Panc1 (cell line): ENCODE measurements at regions not wholly inside any gene's neighbourhood (a gene's known extent, or its start where the extent isn't known, plus 50 kb on each side); places are given as distances from the start of the nearest gene placed in this dataset.

Experiments
- ATAC-seq: fragments of 200-7000 bp; cut with Tn5 transposase; 2 replicates; pipeline ENCODE4 v1.9.1; 2020; ENCODE audit warnings: mild to moderate bottlenecking, moderate library complexity
- BruUV-seq: library from RNA; stranded (reverse); fragments of 400-500 nt; replicated peaks from 2 replicates; lab custom pipeline; 2021; lab: Mats Ljungman, UMichigan
- CTCF ChIA-PET: fragments of 300-600 bp; sonication (Branson Sonifier 250); formaldehyde crosslinking; loops from one replicate; lab custom pipeline; 2022; ENCODE audit warnings: antibody characterized with exemption; lab: Charles Lee
- POLR2A ChIA-PET: fragments of 300-600 bp; sonication (Branson Sonifier 250); formaldehyde crosslinking; loops from one replicate; lab custom pipeline; 2022; ENCODE audit warnings: antibody characterized with exemption; lab: Charles Lee
- DNase-seq: peaks from one replicate; pipeline ENCODE4 v3.0.0-alpha.2; 2010; ENCODE audit warnings: low read depth, low spot score
- H3K27ac ChIP-seq: 2 replicates; pipeline ENCODE4 v1.5.1; 2011; ENCODE audit warnings: mild to moderate bottlenecking, low read length, inconsistent platforms
- H3K27me3 ChIP-seq: fragments of 200-500 bp; sonication (Bioruptor generic); 2 replicates; pipeline ENCODE4 v1.6.0; 2014; ENCODE audit warnings: low read length, inconsistent platforms; ENCODE audit not compliant: control insufficient read depth, insufficient read depth
- H3K36me3 ChIP-seq: fragments of 200-500 bp; sonication (Bioruptor generic); 2 replicates; pipeline ENCODE4 v1.5.1; 2014; ENCODE audit warnings: inconsistent platforms, mild to moderate bottlenecking, low read length, moderate library complexity; ENCODE audit not compliant: control insufficient read depth, insufficient read depth
- H3K4me1 ChIP-seq: 2 replicates; pipeline ENCODE4 v1.5.1; 2011; ENCODE audit warnings: inconsistent platforms, mild to moderate bottlenecking, low read length, moderate library complexity; ENCODE audit not compliant: control insufficient read depth, insufficient read depth
- H3K4me3 ChIP-seq, 2 experiments: 2 replicates each; pipeline ENCODE4 v1.5.1; 2011 to 2012; ENCODE audit warnings: low read depth in 2 of 2, low read length in 2 of 2, mild to moderate bottlenecking in 2 of 2, inconsistent platforms in 1 of 2, moderate library complexity in 1 of 2
- H3K9me3 ChIP-seq: fragments of 200-500 bp; sonication (Bioruptor generic); 2 replicates; pipeline ENCODE4 v1.5.1; 2014; ENCODE audit warnings: low read depth, mild to moderate bottlenecking, inconsistent platforms, low read length, moderate library complexity; ENCODE audit not compliant: control insufficient read depth, insufficient read depth
- POLR2AphosphoS5 ChIP-seq: IDR thresholded peaks from 2 replicates; pipeline ENCODE4 v1.6.1; 2012; ENCODE audit warnings: mild to moderate bottlenecking, low read depth, low read length, moderate library complexity
- SIN3A ChIP-seq: IDR thresholded peaks from 2 replicates; pipeline ENCODE4 v1.6.1; 2012; ENCODE audit warnings: low read depth, mild to moderate bottlenecking, low read length, moderate library complexity, borderline replicate concordance; ENCODE audit not compliant: insufficient read depth
- TCF7L2 ChIP-seq: IDR thresholded peaks from 2 replicates; pipeline ENCODE4 v1.6.1; 2011; ENCODE audit warnings: mild to moderate bottlenecking, low read depth, low read length, inconsistent platforms
- in situ Hi-C: cut with HindIII; loops from 2 replicates; pipeline ENCODE4 v1.10.0; 2016; ENCODE audit warnings: low sequenced_read_pairs, low pct_unique_long_range_greater_than_20kb
- intact Hi-C: fragments of 100-400 bp; cut with micrococcal nuclease; formaldehyde crosslinking; loops from one replicate; pipeline ENCODE4 v1.10.0; 2022; ENCODE audit not compliant: unreplicated experiment
- TF ChIP-seq, protein P1 (sequence below): fragments of 450-650 bp; IDR thresholded peaks from 2 replicates; pipeline ENCODE4 v1.5.1; 2017; ENCODE audit warnings: mild to moderate bottlenecking
- TF ChIP-seq, protein P2 (sequence below), 2 experiments: IDR thresholded peaks; 2 replicates each; pipeline ENCODE4 v1.6.1; 2011 to 2012; ENCODE audit warnings: low read depth in 2 of 2, control low read depth in 1 of 2, low read length in 1 of 2, mild to moderate bottlenecking in 1 of 2, moderate library complexity in 1 of 2; ENCODE audit not compliant: insufficient read depth in 1 of 2

DNA sequence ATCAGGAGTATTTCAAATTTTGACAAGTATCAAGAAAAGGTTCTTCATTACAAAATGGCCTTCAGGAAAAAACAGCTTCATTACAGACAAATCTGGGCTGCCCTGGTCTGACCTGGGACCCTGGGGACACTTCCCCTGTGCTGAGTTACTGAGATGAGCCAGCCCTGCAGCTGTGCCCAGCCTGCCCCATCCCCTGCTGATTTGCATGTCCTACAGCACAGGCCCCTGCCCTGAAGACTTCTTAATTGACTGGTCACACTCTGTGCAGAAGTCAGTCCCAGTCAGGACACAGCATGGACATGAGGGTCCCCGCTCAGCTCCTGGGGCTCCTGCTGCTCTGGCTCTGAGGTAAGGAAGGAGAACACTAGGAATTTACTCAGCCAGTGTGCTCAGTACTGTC, 235.1 kb downstream of the ANKRD36B start:
- TF ChIP-seq TCF7L2 (no peak), SIN3A (no peak), POLR2AphosphoS5 (no peak)
- TF ChIP-seq, protein P1, sequence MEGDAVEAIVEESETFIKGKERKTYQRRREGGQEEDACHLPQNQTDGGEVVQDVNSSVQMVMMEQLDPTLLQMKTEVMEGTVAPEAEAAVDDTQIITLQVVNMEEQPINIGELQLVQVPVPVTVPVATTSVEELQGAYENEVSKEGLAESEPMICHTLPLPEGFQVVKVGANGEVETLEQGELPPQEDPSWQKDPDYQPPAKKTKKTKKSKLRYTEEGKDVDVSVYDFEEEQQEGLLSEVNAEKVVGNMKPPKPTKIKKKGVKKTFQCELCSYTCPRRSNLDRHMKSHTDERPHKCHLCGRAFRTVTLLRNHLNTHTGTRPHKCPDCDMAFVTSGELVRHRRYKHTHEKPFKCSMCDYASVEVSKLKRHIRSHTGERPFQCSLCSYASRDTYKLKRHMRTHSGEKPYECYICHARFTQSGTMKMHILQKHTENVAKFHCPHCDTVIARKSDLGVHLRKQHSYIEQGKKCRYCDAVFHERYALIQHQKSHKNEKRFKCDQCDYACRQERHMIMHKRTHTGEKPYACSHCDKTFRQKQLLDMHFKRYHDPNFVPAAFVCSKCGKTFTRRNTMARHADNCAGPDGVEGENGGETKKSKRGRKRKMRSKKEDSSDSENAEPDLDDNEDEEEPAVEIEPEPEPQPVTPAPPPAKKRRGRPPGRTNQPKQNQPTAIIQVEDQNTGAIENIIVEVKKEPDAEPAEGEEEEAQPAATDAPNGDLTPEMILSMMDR, result no peak
- TF ChIP-seq, protein P2, sequence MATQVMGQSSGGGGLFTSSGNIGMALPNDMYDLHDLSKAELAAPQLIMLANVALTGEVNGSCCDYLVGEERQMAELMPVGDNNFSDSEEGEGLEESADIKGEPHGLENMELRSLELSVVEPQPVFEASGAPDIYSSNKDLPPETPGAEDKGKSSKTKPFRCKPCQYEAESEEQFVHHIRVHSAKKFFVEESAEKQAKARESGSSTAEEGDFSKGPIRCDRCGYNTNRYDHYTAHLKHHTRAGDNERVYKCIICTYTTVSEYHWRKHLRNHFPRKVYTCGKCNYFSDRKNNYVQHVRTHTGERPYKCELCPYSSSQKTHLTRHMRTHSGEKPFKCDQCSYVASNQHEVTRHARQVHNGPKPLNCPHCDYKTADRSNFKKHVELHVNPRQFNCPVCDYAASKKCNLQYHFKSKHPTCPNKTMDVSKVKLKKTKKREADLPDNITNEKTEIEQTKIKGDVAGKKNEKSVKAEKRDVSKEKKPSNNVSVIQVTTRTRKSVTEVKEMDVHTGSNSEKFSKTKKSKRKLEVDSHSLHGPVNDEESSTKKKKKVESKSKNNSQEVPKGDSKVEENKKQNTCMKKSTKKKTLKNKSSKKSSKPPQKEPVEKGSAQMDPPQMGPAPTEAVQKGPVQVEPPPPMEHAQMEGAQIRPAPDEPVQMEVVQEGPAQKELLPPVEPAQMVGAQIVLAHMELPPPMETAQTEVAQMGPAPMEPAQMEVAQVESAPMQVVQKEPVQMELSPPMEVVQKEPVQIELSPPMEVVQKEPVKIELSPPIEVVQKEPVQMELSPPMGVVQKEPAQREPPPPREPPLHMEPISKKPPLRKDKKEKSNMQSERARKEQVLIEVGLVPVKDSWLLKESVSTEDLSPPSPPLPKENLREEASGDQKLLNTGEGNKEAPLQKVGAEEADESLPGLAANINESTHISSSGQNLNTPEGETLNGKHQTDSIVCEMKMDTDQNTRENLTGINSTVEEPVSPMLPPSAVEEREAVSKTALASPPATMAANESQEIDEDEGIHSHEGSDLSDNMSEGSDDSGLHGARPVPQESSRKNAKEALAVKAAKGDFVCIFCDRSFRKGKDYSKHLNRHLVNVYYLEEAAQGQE (IDR thresholded peaks at IDR 0.05; ENCODE audit: insufficient read depth in 1 of 2, low read depth in 2 of 2, low read length in 1 of 2), result no peak
- ATAC-seq, result no peak
- no peak for DNase-seq
- H3K36me3 ChIP-seq, result no peaks in the 10 kb centered on the region
- ChIA-PET POLR2A (no interaction called here), CTCF (no interaction called here)
- in situ Hi-C loops, result no loop called here
- no peaks in the 10 kb centered on the region for H3K9me3 ChIP-seq
- BruUV-seq, result no TSS peak
- no peak overlapping the region for H3K4me3 ChIP-seq
- H3K27ac ChIP-seq, result no peak overlapping the region
- H3K4me1 ChIP-seq, result no peaks in the 10 kb centered on the region
- peaks cover 22% of the 10 kb centered on the region for H3K27me3 ChIP-seq
- intact Hi-C loops, result no loop called here

DNA sequence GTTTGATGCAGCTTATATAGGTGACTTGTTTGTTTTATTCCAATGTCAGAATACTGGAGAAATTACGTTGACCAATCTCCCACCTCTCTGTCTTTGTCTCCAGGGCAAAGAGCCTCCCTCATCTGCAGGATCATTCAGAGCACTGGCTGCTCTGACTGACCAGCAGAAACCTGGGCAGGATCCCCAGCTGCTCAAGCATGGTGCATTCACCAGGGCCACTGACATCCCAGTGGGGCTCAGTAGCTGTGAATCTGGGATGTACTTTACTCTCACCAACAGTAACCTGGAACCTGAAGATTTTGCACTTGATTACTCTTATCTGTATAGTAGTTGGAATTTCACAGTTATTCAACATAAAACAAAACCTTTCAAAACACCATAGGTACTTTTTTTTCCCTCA, 235.9 kb downstream of the ANKRD36 start:
- ATAC-seq (no peak), DNase-seq (no peak)

More for the DNA sequence above, 235.9 kb downstream of the ANKRD36 start:
- BruUV-seq, result no TSS peak
- CTCF ChIA-PET, result no interaction called here
- Histone ChIP-seq H3K27me3 (peaks cover 12% of the 10 kb centered on the region; the same call in 1 of the 2 replicates), H3K4me3 (no peak overlapping the region), H3K9me3 (no peaks in the 10 kb centered on the region), H3K36me3 (no peaks in the 10 kb centered on the region), H3K27ac (no peak overlapping the region), H3K4me1 (no peaks in the 10 kb centered on the region)
- intact Hi-C loops (no loop called here), in situ Hi-C loops (no loop called here)
- TF ChIP-seq SIN3A (no peak), TCF7L2 (no peak), POLR2AphosphoS5 (no peak)
- TF ChIP-seq, protein P2 (IDR thresholded peaks at IDR 0.05; ENCODE audit: insufficient read depth in 1 of 2, low read depth in 2 of 2, low read length in 1 of 2), result no peak
- TF ChIP-seq, protein P1, result no peak
- POLR2A ChIA-PET, result no interaction called here
